ENCODE measurements at regions not wholly inside any gene's neighbourhood (a gene's known extent, or its start where the extent isn't known, plus 50 kb on each side); places are given as distances from the start of the nearest gene placed in this dataset.

DNA sequence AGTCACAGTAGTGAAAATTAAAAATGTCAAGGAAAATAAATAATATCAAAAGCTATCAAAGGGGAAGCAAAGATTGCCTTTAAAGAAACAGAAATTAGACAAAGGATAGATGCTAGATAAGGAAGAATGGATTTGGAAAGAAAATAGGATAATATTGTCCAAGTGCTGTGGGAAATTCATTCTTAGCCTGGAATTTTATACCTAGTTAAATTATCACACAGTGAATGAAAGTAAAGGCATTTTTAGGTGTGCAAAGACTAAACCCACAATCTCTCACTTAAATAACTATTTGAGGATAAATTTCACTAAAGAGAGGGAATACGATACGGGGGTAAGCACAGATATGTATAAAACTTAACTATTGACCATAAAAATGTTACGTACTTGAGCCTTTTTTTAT is 511.1 kb downstream of the TMEM135 start (continued):
- TF ChIP-seq, protein P1, sequence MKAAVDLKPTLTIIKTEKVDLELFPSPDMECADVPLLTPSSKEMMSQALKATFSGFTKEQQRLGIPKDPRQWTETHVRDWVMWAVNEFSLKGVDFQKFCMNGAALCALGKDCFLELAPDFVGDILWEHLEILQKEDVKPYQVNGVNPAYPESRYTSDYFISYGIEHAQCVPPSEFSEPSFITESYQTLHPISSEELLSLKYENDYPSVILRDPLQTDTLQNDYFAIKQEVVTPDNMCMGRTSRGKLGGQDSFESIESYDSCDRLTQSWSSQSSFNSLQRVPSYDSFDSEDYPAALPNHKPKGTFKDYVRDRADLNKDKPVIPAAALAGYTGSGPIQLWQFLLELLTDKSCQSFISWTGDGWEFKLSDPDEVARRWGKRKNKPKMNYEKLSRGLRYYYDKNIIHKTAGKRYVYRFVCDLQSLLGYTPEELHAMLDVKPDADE (IDR thresholded peaks at IDR 0.05) = no peak
- no peak for TF ChIP-seq POLR2AphosphoS5 (IDR thresholded peaks at IDR 0.05; ENCODE audit: low read depth)
- no peak for TF ChIP-seq NANOG (IDR thresholded peaks at IDR 0.05; ENCODE audit: borderline replicate concordance)
- no peak for TF ChIP-seq ZNF114 (CRISPR knock-in tag; IDR thresholded peaks at IDR 0.05)
- TF ChIP-seq CTCF (conservative IDR thresholded peaks at IDR 0.05; ENCODE audit: low read depth in 2 of 2) = no peak

- no peak overlapping the region for H3K27ac Mint-ChIP-seq
- no peak overlapping the region for H3K4me3 Mint-ChIP-seq
- H3K27me3 Mint-ChIP-seq (ENCODE audit: insufficient read depth, low read depth, poor library complexity) = no peaks in the 10 kb centered on the region
- H3K36me3 Mint-ChIP-seq (ENCODE audit: low read depth) = peaks cover 32% of the 10 kb centered on the region; the same call in 2 of the 3 replicates
- no peak overlapping the region for H3K4me3 ChIP-seq
- H3K9me2 ChIP-seq (ENCODE audit: insufficient read depth) = no peaks in the 10 kb centered on the region
- no peak overlapping the region for H3K4me2 ChIP-seq
- TF ChIP-seq ZNF462 (CRISPR knock-in tag; IDR thresholded peaks at IDR 0.05) = no peak
- no peak for TF ChIP-seq POLR2AphosphoS5 (IDR thresholded peaks at IDR 0.05; ENCODE audit: low read depth)
- TF ChIP-seq, protein P1 (IDR thresholded peaks at IDR 0.05) = no peak
- TF ChIP-seq CTCF (conservative IDR thresholded peaks at IDR 0.05; ENCODE audit: low read depth in 2 of 2) = no peak
- no peak for TF ChIP-seq ZNF114 (CRISPR knock-in tag; IDR thresholded peaks at IDR 0.05)
- TF ChIP-seq NANOG (IDR thresholded peaks at IDR 0.05; ENCODE audit: borderline replicate concordance) = no peak
- no peak overlapping the region for H3K27ac ChIP-seq (ENCODE audit: low read depth)
- H3K36me3 ChIP-seq (ENCODE audit: insufficient read depth) = peaks cover 9% of the 10 kb centered on the region
- no peak overlapping the region for H2AFZ ChIP-seq
- no peaks in the 10 kb centered on the region for H3K4me1 ChIP-seq (ENCODE audit: insufficient read depth)
- no peaks in the 10 kb centered on the region for H3K27me3 ChIP-seq (ENCODE audit: insufficient read depth)
- no peak for ATAC-seq
- DNase-seq (ENCODE audit: low spot score) = no peak
- H4K20me1 ChIP-seq (replicated peaks; ENCODE audit: insufficient read depth) = no peaks in the 10 kb centered on the region
- H3K4me1 Mint-ChIP-seq = no peaks in the 10 kb centered on the region
- H3F3A ChIP-seq (replicated peaks; ENCODE audit: low read depth) = no peaks in the 10 kb centered on the region
- peaks cover 57% of the 10 kb centered on the region for H3K9me3 Mint-ChIP-seq
- no peaks in the 10 kb centered on the region for H3K79me2 ChIP-seq (replicated peaks; ENCODE audit: insufficient read depth)
Observed at GRCh38 chr11:87545858-87546257, 508.1 kb downstream of the TMEM135 start.

All from GM23338 (cell line).